ENCODE measurements at regions not wholly inside any gene's neighbourhood (a gene's known extent, or its start where the extent isn't known, plus 50 kb on each side); places are given as distances from the start of the nearest gene placed in this dataset.

DNA sequence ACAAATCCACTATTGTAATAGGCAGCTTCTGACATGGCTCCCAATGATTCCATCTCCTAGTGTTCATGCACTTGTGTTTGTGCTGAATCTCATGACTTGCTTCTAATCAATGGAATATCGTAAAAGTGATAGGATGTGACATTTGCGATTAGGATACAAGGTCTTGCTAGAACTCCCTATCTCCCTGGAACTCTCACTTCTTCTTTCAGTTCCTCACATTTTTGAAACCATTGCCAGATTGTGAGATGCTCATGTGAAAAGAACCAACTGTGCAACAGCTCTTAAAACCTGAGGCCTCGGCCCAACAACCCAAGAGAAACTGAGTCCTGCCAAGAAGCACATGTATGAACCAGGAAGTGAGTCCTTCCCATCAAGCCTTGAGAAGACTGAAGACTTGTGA, 226.9 kb upstream of the DTNA start:
- TF ChIP-seq, protein P1, sequence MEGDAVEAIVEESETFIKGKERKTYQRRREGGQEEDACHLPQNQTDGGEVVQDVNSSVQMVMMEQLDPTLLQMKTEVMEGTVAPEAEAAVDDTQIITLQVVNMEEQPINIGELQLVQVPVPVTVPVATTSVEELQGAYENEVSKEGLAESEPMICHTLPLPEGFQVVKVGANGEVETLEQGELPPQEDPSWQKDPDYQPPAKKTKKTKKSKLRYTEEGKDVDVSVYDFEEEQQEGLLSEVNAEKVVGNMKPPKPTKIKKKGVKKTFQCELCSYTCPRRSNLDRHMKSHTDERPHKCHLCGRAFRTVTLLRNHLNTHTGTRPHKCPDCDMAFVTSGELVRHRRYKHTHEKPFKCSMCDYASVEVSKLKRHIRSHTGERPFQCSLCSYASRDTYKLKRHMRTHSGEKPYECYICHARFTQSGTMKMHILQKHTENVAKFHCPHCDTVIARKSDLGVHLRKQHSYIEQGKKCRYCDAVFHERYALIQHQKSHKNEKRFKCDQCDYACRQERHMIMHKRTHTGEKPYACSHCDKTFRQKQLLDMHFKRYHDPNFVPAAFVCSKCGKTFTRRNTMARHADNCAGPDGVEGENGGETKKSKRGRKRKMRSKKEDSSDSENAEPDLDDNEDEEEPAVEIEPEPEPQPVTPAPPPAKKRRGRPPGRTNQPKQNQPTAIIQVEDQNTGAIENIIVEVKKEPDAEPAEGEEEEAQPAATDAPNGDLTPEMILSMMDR (tag by site-specific recombination; IDR thresholded peaks at IDR 0.05): no peak
- TF ChIP-seq ZNF324 (tag by site-specific recombination; IDR thresholded peaks at IDR 0.05) (no peak), ZNF670 (tag by site-specific recombination; IDR thresholded peaks at IDR 0.05; ENCODE audit: low read depth) (no peak), YY1 (tag by site-specific recombination; IDR thresholded peaks at IDR 0.05) (no peak), RBAK (tag by site-specific recombination; IDR thresholded peaks at IDR 0.05) (no peak), KLF1 (tag by site-specific recombination; IDR thresholded peaks at IDR 0.05) (no peak), MEIS1 (CRISPR knock-in tag; IDR thresholded peaks at IDR 0.05; ENCODE audit: borderline replicate concordance) (no peak), ZNF146 (tag by site-specific recombination; IDR thresholded peaks at IDR 0.05) (no peak), ZNF184 (tag by site-specific recombination; IDR thresholded peaks at IDR 0.05) (no peak), ZNF76 (tag by site-specific recombination; IDR thresholded peaks at IDR 0.05; ENCODE audit: borderline replicate concordance, low read depth) (no peak), ZNF514 (tag by site-specific recombination; IDR thresholded peaks at IDR 0.05) (no peak)
- TF ChIP-seq, protein P2, sequence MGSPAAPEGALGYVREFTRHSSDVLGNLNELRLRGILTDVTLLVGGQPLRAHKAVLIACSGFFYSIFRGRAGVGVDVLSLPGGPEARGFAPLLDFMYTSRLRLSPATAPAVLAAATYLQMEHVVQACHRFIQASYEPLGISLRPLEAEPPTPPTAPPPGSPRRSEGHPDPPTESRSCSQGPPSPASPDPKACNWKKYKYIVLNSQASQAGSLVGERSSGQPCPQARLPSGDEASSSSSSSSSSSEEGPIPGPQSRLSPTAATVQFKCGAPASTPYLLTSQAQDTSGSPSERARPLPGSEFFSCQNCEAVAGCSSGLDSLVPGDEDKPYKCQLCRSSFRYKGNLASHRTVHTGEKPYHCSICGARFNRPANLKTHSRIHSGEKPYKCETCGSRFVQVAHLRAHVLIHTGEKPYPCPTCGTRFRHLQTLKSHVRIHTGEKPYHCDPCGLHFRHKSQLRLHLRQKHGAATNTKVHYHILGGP (tag by site-specific recombination; IDR thresholded peaks at IDR 0.05): no peak

All from HEK293 (cell line).